BJ (cell line): ENCODE measurements at regions not wholly inside any gene's neighbourhood (a gene's known extent, or its start where the extent isn't known, plus 50 kb on each side); places are given as distances from the start of the nearest gene placed in this dataset.

Experiments used
- CTCF ChIA-PET: fragments of 350-600 bp; formaldehyde crosslinking; extraction: SDS; loops from one replicate; lab custom pipeline; 2021; ENCODE audit warnings: antibody characterized with exemption, inconsistent platforms; lab: Yijun Ruan, JAX
- POLR2A ChIA-PET: fragments of 300-600 bp; sonication (Branson Sonifier 250); formaldehyde crosslinking; extraction: SDS; loops from one replicate; lab custom pipeline; 2021; ENCODE audit warnings: antibody characterized with exemption; lab: Charles Lee
- DNase-seq: peaks from one replicate; pipeline ENCODE4 v3.0.0-alpha.2; 2011; ENCODE audit warnings: low read depth
- H3K27me3 ChIP-seq: 2 replicates; pipeline ENCODE4 v1.6.0; 2011; ENCODE audit warnings: low read length; ENCODE audit not compliant: control insufficient read depth, insufficient read depth
- H3K36me3 ChIP-seq: 2 replicates; pipeline ENCODE4 v1.5.1; 2011; ENCODE audit warnings: low read length; ENCODE audit not compliant: control insufficient read depth, insufficient read depth
- H3K4me3 ChIP-seq: 2 replicates; pipeline ENCODE4 v1.5.1; 2011; ENCODE audit warnings: low read depth, mild to moderate bottlenecking, control low read depth, low read length
- CTCF ChIP-seq: IDR thresholded peaks from 2 replicates; pipeline ENCODE4 v1.5.1; 2011; ENCODE audit warnings: low read depth, mild to moderate bottlenecking, control low read depth, inconsistent platforms, low read length, moderate library complexity; ENCODE audit not compliant: insufficient read depth

GRCh38 chr7:68399991-68400590, 1198.2 kb upstream of the AUTS2 start:
- H3K36me3 ChIP-seq = no peaks in the 10 kb centered on the region
- no peak for DNase-seq
- TF ChIP-seq CTCF = no peak
- ChIA-PET CTCF (no interaction called here), POLR2A (no interaction called here)
- no peak overlapping the region for H3K4me3 ChIP-seq
- no peaks in the 10 kb centered on the region for H3K27me3 ChIP-seq

GRCh38 chr7:68400783-68401182, 1197.5 kb upstream of the AUTS2 start:
- no peak overlapping the region for H3K4me3 ChIP-seq
- TF ChIP-seq CTCF = no peak
- H3K36me3 ChIP-seq = no peaks in the 10 kb centered on the region
- CTCF ChIA-PET = no interaction called here
- POLR2A ChIA-PET = no interaction called here
- no peak for DNase-seq
- no peaks in the 10 kb centered on the region for H3K27me3 ChIP-seq

GRCh38 chr7:68401313-68401712, 1197.0 kb upstream of the AUTS2 start:
- POLR2A ChIA-PET = no interaction called here
- no peak for TF ChIP-seq CTCF

GRCh38 chr7:68406480-68406879, 1191.8 kb upstream of the AUTS2 start:
- POLR2A ChIA-PET = no interaction called here
- no peak for TF ChIP-seq CTCF
- H3K36me3 ChIP-seq = no peaks in the 10 kb centered on the region
- CTCF ChIA-PET = no interaction called here
- no peaks in the 10 kb centered on the region for H3K27me3 ChIP-seq
- no peak for DNase-seq
- H3K4me3 ChIP-seq = no peak overlapping the region

More at GRCh38 chr7:68401313-68401712, 1197.0 kb upstream of the AUTS2 start:
- Histone ChIP-seq H3K4me3 (no peak overlapping the region), H3K36me3 (no peaks in the 10 kb centered on the region), H3K27me3 (no peaks in the 10 kb centered on the region)
- CTCF ChIA-PET = no interaction called here
- DNase-seq = no peak

GRCh38 chr7:68407460-68407859, 1190.8 kb upstream of the AUTS2 start:
- no peak for TF ChIP-seq CTCF
- H3K27me3 ChIP-seq = no peaks in the 10 kb centered on the region
- POLR2A ChIA-PET = no interaction called here
- no peaks in the 10 kb centered on the region for H3K36me3 ChIP-seq
- CTCF ChIA-PET = no interaction called here
- no peak for DNase-seq
- no peak overlapping the region for H3K4me3 ChIP-seq
